ENCODE measurements at regions not wholly inside any gene's neighbourhood (a gene's known extent, or its start where the extent isn't known, plus 50 kb on each side); places are given as distances from the start of the nearest gene placed in this dataset.
A peak's percentile ranks its signal among the peaks of the same experiment; 100 is the strongest.
"Not testable (repeated sequence)": the region's sequence is repeated elsewhere in the genome, so short reads cannot be mapped to it uniquely, and the experiment has no call there.

- no peak for DNase-seq
These were observed 54.4 kb upstream of the GRIP1 start for GRCh38 chr12:66733321-66733720.

- DNase-seq = no peak
These were observed 55.0 kb upstream of the GRIP1 start for GRCh38 chr12:66733839-66734238.

- DNase-seq = no peak
These were observed 56.4 kb upstream of the GRIP1 start for GRCh38 chr12:66735275-66735674.

DNA sequence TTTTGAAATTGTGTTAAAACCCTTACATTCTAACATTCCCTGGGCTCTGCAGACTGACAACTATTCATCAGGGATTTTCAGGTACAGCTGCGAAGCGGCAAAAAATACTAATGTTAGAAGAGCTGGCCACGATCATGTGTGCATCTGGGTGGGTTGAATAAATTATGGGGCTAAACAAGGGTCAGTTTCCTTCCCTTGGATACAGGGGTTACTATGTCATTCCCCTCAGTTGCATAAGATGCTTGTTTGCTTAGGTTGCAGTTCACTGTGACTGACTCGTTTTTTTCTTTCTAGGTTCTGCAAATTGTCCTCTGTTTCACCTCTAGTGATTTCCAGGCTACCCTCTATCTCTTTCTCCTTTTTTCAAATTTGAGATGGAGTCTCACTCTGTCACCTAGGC lies 58.1 kb upstream of the GRIP1 start:
- no peak for DNase-seq

- DNase-seq = no peak
These were observed 60.4 kb upstream of the GRIP1 start for GRCh38 chr12:66739266-66739665.

- peak; percentile 85 to 96 for DNase-seq
These were observed 61.2 kb upstream of the GRIP1 start for GRCh38 chr12:66739940-66740651.

GRCh38 chr12:66740732-66741131 lies 61.9 kb upstream of the GRIP1 start:
- peak in 1 of 2 experiments; percentile 56 for DNase-seq

DNA sequence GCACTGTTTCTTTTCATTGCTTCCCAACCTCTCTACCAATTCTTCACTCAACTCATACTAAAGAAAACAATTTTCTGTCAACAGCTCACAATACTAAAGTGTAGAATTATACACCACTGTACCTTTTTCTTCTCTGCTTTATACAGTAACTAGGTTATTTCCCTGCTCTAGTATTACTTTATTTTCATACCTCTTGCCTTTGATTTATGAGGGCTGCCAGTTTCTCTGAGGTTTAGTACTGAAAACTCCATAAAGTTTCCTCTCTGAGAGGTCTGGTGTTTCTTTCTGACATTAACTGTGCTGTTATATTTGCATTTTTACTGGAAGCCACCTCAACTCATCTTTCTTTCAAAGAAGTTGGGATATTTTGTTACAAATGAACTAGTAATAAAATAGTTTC lies 63.0 kb upstream of the GRIP1 start:
- DNase-seq = no peak

GRCh38 chr12:66742508-66743367 lies 63.9 kb upstream of the GRIP1 start:
- DNase-seq = no peak

DNA sequence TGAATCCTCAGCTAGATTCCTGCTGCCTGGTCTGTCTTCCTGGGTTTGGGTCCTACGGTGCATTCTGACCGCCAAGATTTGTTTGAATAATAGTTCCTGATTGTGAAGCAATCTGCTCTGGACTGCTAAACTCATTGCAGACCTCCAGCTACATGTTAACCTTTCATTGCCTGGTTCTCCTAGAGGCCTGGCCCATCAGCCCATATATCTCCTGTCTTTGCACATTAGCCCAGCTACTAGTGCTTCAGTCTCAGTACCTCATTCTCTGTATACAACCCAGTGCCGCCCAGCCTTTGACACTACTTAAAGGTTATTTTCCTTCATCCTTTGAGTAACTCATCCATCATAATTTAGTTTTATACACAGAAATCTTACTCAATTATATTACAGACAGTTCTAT lies 65.6 kb upstream of the GRIP1 start:
- DNase-seq = no peak

DNA sequence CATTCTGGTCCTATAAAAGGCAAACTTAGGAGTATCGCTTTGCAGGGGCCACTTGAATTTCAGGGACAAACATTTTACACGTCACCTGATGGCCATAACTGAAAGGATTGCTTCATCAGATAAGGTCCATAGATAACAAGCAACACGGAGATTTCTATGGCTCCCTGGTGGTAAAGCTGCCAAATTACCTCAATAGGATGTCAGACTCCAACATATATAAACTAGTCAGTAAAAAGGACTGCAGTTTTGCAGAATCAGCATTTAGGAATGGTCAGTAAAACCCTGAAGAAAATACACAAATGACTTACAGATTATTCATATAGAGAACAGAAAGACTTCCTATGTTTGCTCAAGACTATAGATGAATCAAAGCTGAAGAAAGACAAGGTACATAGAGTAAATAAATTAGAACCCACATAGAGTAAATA lies 66.1 kb upstream of the GRIP1 start:
- no peak for DNase-seq

DNA sequence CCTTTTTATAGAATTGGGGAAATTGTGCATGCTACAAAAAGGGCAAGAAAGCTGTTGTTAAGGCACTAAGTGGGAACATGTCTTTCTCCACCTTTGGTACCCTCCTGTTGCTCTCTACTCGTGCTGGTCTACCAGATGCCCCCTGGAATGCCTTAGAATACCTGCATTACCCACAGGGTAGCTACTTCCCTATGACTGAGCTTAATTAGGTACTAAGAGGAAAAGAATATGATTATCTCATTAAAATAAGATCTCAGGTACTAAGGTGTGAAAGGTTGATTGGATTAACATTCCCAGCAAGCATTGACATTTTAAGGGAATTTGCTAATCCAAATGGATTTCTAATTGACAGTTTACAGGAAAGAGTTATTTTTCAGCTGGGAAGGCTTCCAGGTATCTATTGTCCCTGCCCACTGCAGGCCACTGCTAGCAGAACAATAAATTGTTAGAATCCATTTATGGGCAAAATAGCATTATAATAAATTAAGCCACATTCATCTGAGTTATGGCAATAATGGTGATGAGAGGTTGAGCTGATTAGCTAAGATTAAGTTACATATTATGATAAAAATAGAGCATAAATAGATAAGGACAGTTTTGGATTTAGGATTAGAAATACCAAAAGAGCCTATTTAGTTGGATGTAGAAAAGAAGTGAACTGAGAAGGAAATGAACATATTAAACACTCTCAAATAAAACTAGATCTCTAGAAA lies 67.8 kb upstream of the GRIP1 start:
- DNase-seq = no peak

- no peak for DNase-seq
These were observed 72.7 kb upstream of the GRIP1 start for GRCh38 chr12:66751432-66752113.

DNA sequence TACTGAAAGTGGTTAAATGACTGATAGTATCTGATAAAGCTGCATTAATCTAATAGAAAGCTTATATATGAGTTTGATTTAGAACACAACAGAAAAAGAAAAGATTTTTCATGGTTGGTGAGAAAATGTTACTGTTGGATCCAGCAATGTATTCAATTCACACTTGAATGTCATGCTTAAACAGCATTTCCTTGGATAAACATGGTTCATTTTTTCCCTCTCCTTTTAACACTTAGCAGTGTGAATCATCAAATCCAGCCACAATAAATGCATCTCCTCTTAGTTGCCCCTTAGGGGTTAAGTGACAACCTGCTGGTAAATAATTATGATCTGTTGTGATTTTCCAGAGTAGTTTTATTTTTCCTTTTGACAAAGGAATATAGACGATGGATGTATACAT lies 74.9 kb upstream of the GRIP1 start:
- DNase-seq = no peak

- DNase-seq = no peak
These were observed 77.0 kb upstream of the GRIP1 start for GRCh38 chr12:66755727-66756395.

GRCh38 chr12:66756631-66757030 lies 77.8 kb upstream of the GRIP1 start:
- DNase-seq = no peak

DNA sequence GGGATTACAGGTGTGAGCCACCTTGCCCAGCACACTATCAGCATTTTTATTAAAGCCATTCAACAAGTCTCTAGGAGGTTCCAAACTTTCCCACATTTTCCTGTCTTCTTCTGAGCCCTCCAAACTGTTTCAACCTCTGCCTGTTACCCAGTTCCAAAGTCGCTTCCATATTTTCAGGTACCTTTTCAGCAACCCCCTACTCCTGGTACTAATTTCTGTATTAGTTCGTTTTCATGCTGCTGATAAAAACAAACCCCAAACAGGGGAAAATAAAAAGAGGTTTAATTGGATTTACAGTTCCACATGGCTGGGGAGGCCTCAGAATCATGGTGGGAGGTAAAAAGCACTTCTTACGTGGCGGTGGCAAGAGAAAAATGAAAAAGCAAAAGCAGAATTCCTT lies 81.2 kb upstream of the GRIP1 start:
- DNase-seq = not testable (repeated sequence)

DNA sequence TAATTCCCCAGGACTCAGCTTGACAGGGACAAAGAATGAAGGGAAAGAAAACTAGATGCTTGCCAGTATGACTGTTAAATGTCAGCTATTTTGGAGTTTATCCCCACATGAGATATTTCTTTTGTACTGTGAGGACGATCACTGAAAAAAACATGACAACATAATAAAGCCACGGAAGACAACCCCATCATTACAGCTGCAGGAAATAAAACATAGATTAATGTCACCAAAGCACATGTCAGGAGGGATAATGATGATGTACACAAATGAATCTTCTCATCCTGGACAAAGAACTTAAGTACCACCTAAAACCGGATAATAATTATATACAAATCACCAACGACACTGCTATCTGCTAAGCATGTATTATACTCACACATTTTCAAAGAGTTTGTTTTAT lies 84.6 kb upstream of the GRIP1 start:
- DNase-seq = no peak

- no peak for DNase-seq
These were observed 86.3 kb upstream of the GRIP1 start for GRCh38 chr12:66765204-66765603.

DNA sequence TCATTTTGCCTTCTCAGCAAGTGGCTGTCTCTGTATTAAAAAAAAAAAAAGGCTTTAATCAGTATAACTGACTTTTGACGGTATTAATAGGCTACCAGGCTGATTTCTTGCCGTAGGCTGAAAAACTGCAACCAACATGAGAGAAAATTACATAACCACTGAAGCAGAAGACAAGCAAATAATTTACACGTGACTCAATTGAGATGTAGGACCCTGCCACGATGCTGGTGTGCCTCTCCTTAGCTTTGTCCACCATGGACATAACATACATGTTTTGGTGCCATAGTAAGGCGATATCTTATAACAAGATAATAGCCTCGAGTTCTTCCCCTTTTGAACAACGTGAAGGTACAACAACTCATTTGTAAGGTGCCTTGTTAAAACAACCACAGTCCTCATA lies 88.7 kb upstream of the GRIP1 start:
- DNase-seq = no peak

GRCh38 chr12:66768293-66768692 lies 89.4 kb upstream of the GRIP1 start:
- no peak for DNase-seq

GRCh38 chr12:66774929-66775328 lies 96.1 kb upstream of the GRIP1 start:
- DNase-seq = no peak

GRCh38 chr12:66775871-66776270 lies 97.0 kb upstream of the GRIP1 start:
- DNase-seq = peak in 1 of 2 experiments; percentile 54

All from NCI-H446 (cell line).